HepG2 (cell line): ENCODE measurements at regions not wholly inside any gene's neighbourhood (a gene's known extent, or its start where the extent isn't known, plus 50 kb on each side); places are given as distances from the start of the nearest gene placed in this dataset.

ENCODE experiments used
- ATAC-seq: fragments of 200-7000 bp; cut with Tn5 transposase; 3 replicates; pipeline ENCODE4 v1.9.1; 2020; ENCODE audit warnings: mild to moderate bottlenecking, moderate library complexity
- BruUV-seq: library from RNA; stranded (reverse); fragments of 400-500 nt; replicated peaks from 2 replicates; lab custom pipeline; 2021; lab: Mats Ljungman, UMichigan
- CTCF ChIA-PET: fragments of 300-600 bp; formaldehyde crosslinking; extraction: SDS; loops from one replicate; lab custom pipeline; 2021; ENCODE audit warnings: low total read pairs, inconsistent platforms, low intra/inter-chr PET ratio; lab: Yijun Ruan, JAX
- POLR2A ChIA-PET: fragments of 350-600 bp; sonication (Branson Sonifier 250); formaldehyde crosslinking; loops from one replicate; lab custom pipeline; 2020; ENCODE audit warnings: antibody characterized with exemption, inconsistent platforms; lab: Yijun Ruan, JAX
- DNase-seq: peaks from one replicate; pipeline ENCODE4 v3.0.0-alpha.2; 2015; ENCODE audit warnings: low spot score
- FAIRE-seq: peaks from 3 replicates; lab custom pipeline; 2011; peaks lifted over from hg19 to GRCh38; lab: Jason Lieb, UNC
- H2AFZ ChIP-seq: one replicate; pipeline ENCODE4 v1.6.1; 2011; ENCODE audit warnings: low read length, inconsistent platforms
- H3K27ac ChIP-seq: fragments of 300-600 bp; 3 replicates; pipeline ENCODE4 v1.8.0; 2011; ENCODE audit warnings: mixed run types, mild to moderate bottlenecking, mixed read lengths, low read length, inconsistent platforms; ENCODE audit not compliant: insufficient read depth; ENCODE audit errors: extremely low read length
- H3K27me3 ChIP-seq, 2 experiments: fragments of 200-600 bp in 1 of 2; 2 replicates in 1 of 2; 3 replicates in 1 of 2; pipeline versions ENCODE4 v1.6.0 to v1.8.0; 2011; ENCODE audit warnings: low read length in 2 of 2, mild to moderate bottlenecking in 2 of 2, moderate library complexity in 2 of 2, inconsistent platforms in 1 of 2; ENCODE audit not compliant: insufficient read depth in 2 of 2, control insufficient read depth in 1 of 2
- H3K36me3 ChIP-seq, 2 experiments: fragments of 200-600 bp in 1 of 2; replicated peaks in 1 of 2; 2 replicates in 1 of 2; 3 replicates in 1 of 2; pipeline versions ENCODE4 v1.5.1 to v1.8.0; 2011; ENCODE audit warnings: low read length in 2 of 2, inconsistent platforms in 1 of 2; ENCODE audit not compliant: insufficient read depth in 2 of 2, control insufficient read depth in 1 of 2
- H3K4me1 ChIP-seq: 2 replicates; pipeline ENCODE4 v1.5.1; 2012; ENCODE audit warnings: low read length, inconsistent platforms; ENCODE audit not compliant: insufficient read depth
- H3K4me2 ChIP-seq: 2 replicates; pipeline ENCODE4 v1.6.0; 2011; ENCODE audit warnings: low read depth, low read length, inconsistent platforms
- H3K4me3 ChIP-seq, 3 experiments: fragments of 200-600 bp in 1 of 3; sonication (generic), shearing (Covaris generic) in 1 of 3; replicated peaks in 1 of 3; 2 replicates each; pipeline ENCODE4 v1.5.1; 2011 to 2016; ENCODE audit warnings: low read length in 3 of 3, inconsistent platforms in 2 of 3, low read depth in 2 of 3, mild to moderate bottlenecking in 2 of 3, control low read depth in 1 of 3, mixed read lengths in 1 of 3; ENCODE audit not compliant: insufficient read depth in 1 of 3
- H3K79me2 ChIP-seq: one replicate; pipeline ENCODE4 v1.6.1; 2011; ENCODE audit warnings: low read length, inconsistent platforms; ENCODE audit not compliant: insufficient read depth
- H3K9ac ChIP-seq: 2 replicates; pipeline ENCODE4 v1.6.0; 2011; ENCODE audit warnings: mild to moderate bottlenecking, low read depth, low read length, inconsistent platforms; ENCODE audit not compliant: insufficient read depth
- H3K9me3 ChIP-seq: 2 replicates; pipeline ENCODE4 v1.5.1; 2012; ENCODE audit warnings: mild to moderate bottlenecking, low read length
- H4K20me1 ChIP-seq: 2 replicates; pipeline ENCODE4 v1.6.0; 2011; ENCODE audit warnings: inconsistent platforms, mild to moderate bottlenecking, low read length, moderate library complexity; ENCODE audit not compliant: insufficient read depth
- ARNTL ChIP-seq: sonication (generic); formaldehyde crosslinking; IDR thresholded peaks from 2 replicates; pipeline ENCODE4 v1.4.0; 2020; ENCODE audit warnings: mild to moderate bottlenecking, missing genetic modification reagents
- CSRNP2 ChIP-seq: sonication (generic); formaldehyde crosslinking; conservative IDR thresholded peaks from 2 replicates; pipeline ENCODE4 v1.8.0; 2022; ENCODE audit warnings: low read depth, missing genetic modification reagents
- FOXA1 ChIP-seq, 2 experiments: fragments of 450-650 bp in 1 of 2; sonication (generic) in 1 of 2; formaldehyde crosslinking in 1 of 2; IDR thresholded peaks; 2 replicates each; pipeline versions ENCODE4 v1.4.0 to v1.6.1; 2016 to 2020; ENCODE audit warnings: missing genetic modification reagents in 1 of 2
- FOXK2 ChIP-seq: fragments of 450-650 bp; IDR thresholded peaks from 2 replicates; pipeline ENCODE4 v1.6.1; 2016
- HMGXB4 ChIP-seq, 2 experiments: sonication (generic) in 1 of 2; formaldehyde crosslinking in 1 of 2; IDR thresholded peaks; 2 replicates each; pipeline versions ENCODE4 v1.4.0 to v1.6.1; 2018 to 2020; ENCODE audit warnings: missing genetic modification reagents in 2 of 2, borderline replicate concordance in 1 of 2, low read depth in 1 of 2, mild to moderate bottlenecking in 1 of 2, missing biosample characterization in 1 of 2
- HOMEZ ChIP-seq: IDR thresholded peaks from 2 replicates; pipeline ENCODE4 v1.6.1; 2016; ENCODE audit warnings: low read depth
- MAFF ChIP-seq: IDR thresholded peaks from 2 replicates; pipeline ENCODE4 v1.6.1; 2011; ENCODE audit warnings: low read depth, low read length, improper control_type of control experiment
- MXI1 ChIP-seq: IDR thresholded peaks from 3 replicates; pipeline ENCODE4 v1.6.1; 2012; ENCODE audit warnings: low read depth, low read length, inconsistent platforms, borderline replicate concordance
- RBAK ChIP-seq: sonication (generic); formaldehyde crosslinking; IDR thresholded peaks from 2 replicates; pipeline ENCODE4 v1.5.1; 2020; ENCODE audit warnings: mild to moderate bottlenecking, missing genetic modification reagents
- TBX3 ChIP-seq: fragments of 450-650 bp; IDR thresholded peaks from 2 replicates; pipeline ENCODE4 v1.6.1; 2017; ENCODE audit warnings: antibody characterized with exemption, mild to moderate bottlenecking, inconsistent platforms, borderline replicate concordance
- ZBTB10 ChIP-seq: sonication (generic); formaldehyde crosslinking; IDR thresholded peaks from 2 replicates; pipeline ENCODE4 v1.4.0; 2020; ENCODE audit warnings: missing genetic modification reagents, borderline replicate concordance
- ZNF281 ChIP-seq: sonication (generic); formaldehyde crosslinking; IDR thresholded peaks from 2 replicates; pipeline ENCODE4 v1.4.0; 2020; ENCODE audit warnings: missing genetic modification reagents, borderline replicate concordance
- ZNF772 ChIP-seq: sonication (generic); formaldehyde crosslinking; IDR thresholded peaks from 2 replicates; pipeline ENCODE4 v1.5.0; 2020; ENCODE audit warnings: mild to moderate bottlenecking, missing genetic modification reagents
- WGBS: methylation state at CpG from one replicate; pipeline ENCODE4 v1.1.6; 2017; ENCODE audit warnings: low lambda C conversion rate; 5-methylcytosine and 5-hydroxymethylcytosine counted together
- in situ Hi-C: cut with HindIII; loops from 2 replicates; pipeline ENCODE4 v1.10.0; 2017; ENCODE audit warnings: low pct_unique_long_range_greater_than_20kb; ENCODE audit not compliant: extremely low pct_ligation_motif_present
- intact Hi-C: fragments of 100-400 bp; cut with micrococcal nuclease; formaldehyde crosslinking; loops from one replicate; pipeline ENCODE4 v1.10.0; 2022; ENCODE audit not compliant: unreplicated experiment

GRCh38 chr10:28842321-28842720 is 165.0 kb downstream of the BAMBI start:
- H3K4me1 ChIP-seq = peaks cover 23% of the 10 kb centered on the region
- 85% methylated on average over 3 of the region's 3 CpGs for WGBS
- TF ChIP-seq FOXA1 (IDR thresholded peaks at IDR 0.05) (no peak), FOXA1 (CRISPR knock-in tag; IDR thresholded peaks at IDR 0.05) (no peak), RBAK (CRISPR knock-in tag) (no peak), ZBTB10 (no peak), HOMEZ (CRISPR knock-in tag) (no peak), ZNF281 (CRISPR knock-in tag) (no peak), ZNF772 (CRISPR knock-in tag) (no peak), ARNTL (CRISPR knock-in tag) (no peak), MAFF (no peak), TBX3 (no peak), FOXK2 (no peak), MXI1 (no peak), HMGXB4 (CRISPR knock-in tag; IDR thresholded peaks at IDR 0.05; ENCODE audit: borderline replicate concordance in 1 of 2, low read depth in 1 of 2) (no peak), CSRNP2 (CRISPR knock-in tag) (no peak)

More at GRCh38 chr10:28842321-28842720, 165.0 kb downstream of the BAMBI start:
- in situ Hi-C loops = no loop called here
- no peak for FAIRE-seq
- POLR2A ChIA-PET = no interaction called here
- no peaks in the 10 kb centered on the region for H3K36me3 ChIP-seq
- no TSS peak for BruUV-seq
- no peak for DNase-seq
- no peak for ATAC-seq
- peaks cover 15% of the 10 kb centered on the region for H3K9me3 ChIP-seq
- H3K27ac ChIP-seq = no peak overlapping the region
- intact Hi-C loops = no loop called here
- H2AFZ ChIP-seq = no peak overlapping the region
- H3K4me2 ChIP-seq = no peak overlapping the region
- H3K27me3 ChIP-seq = peaks cover 0 to 3% of the 10 kb centered on the region in 2 experiments; a peak in 1 of 5 replicates
- H3K4me3 ChIP-seq = no peak overlapping the region
- H3K9ac ChIP-seq = no peak overlapping the region
- no peaks in the 10 kb centered on the region for H4K20me1 ChIP-seq
- no peaks in the 10 kb centered on the region for H3K79me2 ChIP-seq
- CTCF ChIA-PET = no interaction called here
